Stimulated activated CD8-positive, alpha-beta memory T cell treated with anti-CD3 and anti-CD28 coated beads, Interleukin-12 subunit alpha, Interleukin-12 subunit beta, amount 100 ng/mL, for 4 hours (primary cell): ENCODE measurements at regions not wholly inside any gene's neighbourhood (a gene's known extent, or its start where the extent isn't known, plus 50 kb on each side); places are given as distances from the start of the nearest gene placed in this dataset.

Source experiments
- DNase-seq: peaks from one replicate; pipeline ENCODE4 v3.0.0-alpha.2; 2020; ENCODE audit warnings: low read depth

- no peak for DNase-seq
Observed at GRCh38 chr7:93015779-93016481, 101.8 kb downstream of the SAMD9 start.

DNA sequence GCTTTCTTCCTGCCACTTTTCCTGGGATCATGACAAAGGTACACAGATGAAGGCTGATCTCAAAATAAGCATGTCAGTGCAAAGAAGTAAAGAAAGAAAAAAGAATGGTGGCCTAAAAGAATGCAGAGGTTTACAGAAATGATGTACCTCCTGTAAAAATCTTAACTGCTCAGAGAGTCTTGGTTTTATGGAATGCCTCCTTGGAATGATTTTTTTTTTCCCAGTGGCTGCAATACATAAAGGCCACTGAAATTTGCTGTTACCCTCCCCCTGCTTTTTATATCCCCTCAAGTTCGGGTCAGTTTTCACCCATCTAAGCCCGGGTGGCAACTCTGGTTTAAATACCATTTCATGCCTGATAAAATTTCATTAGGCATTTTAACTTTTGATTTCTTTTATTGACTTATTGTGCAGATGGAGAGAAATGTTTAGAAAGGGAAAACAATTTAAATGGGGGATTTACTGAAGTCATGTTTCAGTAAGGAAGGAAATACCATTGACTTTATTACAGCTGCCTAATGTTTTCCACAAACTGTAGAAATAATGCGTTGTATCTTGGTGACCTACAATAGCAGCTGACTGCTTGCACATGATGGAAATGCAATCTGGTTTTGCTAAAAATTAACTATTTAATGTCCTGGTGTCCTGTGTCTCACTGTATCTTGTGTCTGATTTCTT lies 102.5 kb downstream of the SAMD9 start:
- DNase-seq, result no peak

- no peak for DNase-seq
Observed at GRCh38 chr7:93014410-93014809, 103.4 kb downstream of the SAMD9 start.

DNA sequence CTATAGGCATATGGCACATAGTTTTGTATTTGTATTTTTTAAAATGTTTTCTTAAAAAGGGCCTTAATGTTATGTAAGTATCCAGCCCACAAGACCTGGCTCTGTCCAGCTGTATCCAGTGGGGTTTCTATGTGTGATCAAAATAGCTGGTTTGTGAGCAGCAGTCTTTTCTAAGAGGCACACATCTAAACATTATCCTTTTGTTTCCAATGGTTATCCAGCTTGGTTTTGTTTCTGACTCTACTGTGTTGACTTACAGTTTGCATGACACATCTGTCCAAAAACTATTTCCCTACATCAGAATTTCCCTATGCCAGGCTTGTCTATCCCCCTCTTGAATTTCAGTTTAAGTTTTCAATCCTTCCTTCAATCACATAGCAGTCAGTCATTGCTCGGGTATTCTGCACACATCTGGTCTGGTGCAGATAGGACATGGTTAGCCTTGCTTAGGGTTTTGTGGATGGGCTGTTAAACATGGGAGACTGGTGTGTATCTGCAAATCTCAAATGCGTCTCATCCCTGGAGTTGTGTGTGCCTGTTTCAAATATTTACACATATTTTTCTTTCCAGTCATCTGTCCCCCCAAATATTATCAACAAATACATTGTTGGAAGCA lies 104.2 kb downstream of the SAMD9 start:
- no peak for DNase-seq

GRCh38 chr7:93011351-93012294 lies 106.2 kb downstream of the SAMD9 start:
- DNase-seq, result no peak

DNA sequence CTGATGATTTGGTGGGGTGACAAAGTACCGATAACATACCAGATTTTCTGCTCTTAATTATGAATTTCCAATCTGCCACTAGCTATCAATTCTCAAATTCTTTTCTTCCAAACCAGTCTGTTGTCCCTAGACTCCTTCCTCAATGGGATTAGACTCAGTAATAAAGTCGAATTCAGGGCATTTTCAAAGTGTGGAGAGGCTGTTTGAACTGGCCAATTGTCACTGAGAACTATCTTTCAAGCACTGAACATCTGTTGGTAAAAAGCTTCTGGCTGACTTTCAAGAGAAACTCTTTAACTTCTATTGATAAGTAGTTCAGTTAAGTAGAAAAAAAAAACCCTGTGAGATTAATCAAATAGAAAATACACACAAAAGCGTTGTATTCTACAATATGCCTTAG lies 108.9 kb downstream of the SAMD9 start:
- no peak for DNase-seq

DNA sequence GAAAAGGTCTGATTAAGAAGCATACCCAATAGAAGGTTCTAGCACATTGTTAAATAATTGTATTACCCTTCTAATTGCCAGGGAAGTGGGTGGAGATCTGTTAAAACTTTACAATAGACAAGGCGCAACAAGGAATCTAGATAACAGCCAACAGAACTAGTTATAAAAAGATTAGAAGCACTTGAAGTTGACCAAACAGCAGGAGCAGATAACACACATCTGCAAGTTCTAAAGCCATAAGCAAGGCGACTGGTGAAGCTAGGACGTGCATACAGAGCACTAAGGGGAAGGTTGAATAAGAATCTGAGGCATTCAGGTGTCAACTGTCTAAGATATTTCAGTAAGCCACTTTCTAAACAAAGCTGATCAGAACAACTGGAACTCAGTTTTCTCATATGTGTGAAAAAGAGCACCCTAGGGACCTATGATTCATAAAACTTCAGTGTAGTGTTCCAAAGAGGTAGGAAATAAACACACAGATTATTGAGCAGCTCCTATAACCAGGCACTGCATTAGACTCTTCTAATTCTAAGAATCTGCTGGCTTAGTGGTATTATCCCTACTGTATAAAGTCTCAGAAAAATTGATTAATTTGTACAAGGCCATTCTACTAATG lies 111.2 kb downstream of the SAMD9 start:
- no peak for DNase-seq

GRCh38 chr7:93004906-93005305 lies 112.9 kb downstream of the SAMD9 start:
- DNase-seq, result no peak

- no peak for DNase-seq
Observed at GRCh38 chr7:92997719-92998118, 120.1 kb downstream of the SAMD9 start.

- DNase-seq, result no peak
Observed at GRCh38 chr7:92997152-92997551, 120.6 kb downstream of the SAMD9 start.

- no peak for DNase-seq
Observed at GRCh38 chr7:92994901-92995300, 122.9 kb downstream of the SAMD9 start.

- no peak for DNase-seq
Observed at GRCh38 chr7:92992932-92993331, 124.8 kb downstream of the SAMD9 start.

DNA sequence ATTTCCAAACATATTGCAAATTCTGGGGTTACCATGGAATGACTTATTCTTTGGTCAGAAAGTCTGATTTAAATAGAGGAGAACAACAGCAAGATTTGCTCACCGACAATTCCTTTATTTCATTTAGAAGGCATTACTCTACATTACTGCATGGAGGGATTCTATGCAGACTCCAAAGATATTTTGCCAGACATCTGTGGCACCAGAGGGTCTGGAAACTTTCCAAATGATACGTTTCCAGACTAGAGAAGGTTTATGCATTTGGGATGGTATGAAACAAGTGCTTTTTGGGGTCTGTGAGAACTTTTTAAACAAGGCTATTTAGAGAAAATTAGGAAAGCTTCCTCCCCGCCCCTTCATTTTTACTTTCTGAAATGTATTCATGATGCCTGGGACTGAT lies 125.3 kb downstream of the SAMD9 start:
- no peak for DNase-seq

DNA sequence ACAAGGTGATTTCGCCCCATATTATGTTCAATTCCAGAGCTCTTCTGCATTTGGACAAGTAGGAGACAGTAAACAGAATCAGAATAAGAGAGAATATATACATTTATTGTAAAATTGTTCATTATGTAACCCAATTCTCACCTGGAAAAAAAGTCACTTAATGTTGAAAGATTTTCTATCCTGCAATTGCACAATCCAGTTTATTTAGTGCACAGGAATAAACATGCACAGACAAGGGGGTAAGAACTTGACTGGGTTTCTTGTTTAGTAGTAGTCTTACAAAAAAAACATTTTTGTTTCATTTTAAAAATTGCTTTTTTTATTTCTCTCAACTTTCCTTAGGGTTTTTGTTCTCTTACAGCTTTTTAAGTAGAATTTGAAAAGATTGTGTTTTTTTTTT lies 126.6 kb downstream of the SAMD9 start:
- no peak for DNase-seq

DNA sequence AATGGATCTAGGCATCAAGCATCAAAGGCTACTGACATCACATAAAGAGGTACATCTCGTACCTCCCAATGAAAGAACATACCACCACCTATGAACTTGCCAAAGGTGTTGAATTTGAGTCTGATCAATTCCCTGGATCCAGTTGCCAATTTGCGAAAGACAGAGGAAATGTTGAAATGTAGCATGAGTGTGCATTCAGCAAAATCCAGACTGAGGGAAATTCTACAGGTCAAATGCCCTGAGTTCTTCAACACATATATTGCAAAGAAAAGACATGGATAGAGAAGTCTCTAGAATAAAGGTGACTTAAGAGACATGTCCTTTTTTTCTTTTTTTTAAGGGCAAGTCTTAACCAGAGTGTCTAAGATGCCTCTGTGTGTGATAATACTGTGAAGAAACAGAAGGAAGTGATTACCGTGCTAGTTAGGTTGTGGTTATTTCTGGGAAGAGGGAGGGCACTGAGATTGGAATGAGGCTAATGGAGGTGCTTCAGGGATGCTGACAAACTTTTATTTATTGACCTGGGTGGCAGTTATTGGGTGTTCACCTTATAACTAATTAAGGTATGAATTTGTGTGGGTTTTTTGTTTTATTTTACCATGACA lies 128.7 kb downstream of the SAMD9 start:
- DNase-seq, result no peak

DNA sequence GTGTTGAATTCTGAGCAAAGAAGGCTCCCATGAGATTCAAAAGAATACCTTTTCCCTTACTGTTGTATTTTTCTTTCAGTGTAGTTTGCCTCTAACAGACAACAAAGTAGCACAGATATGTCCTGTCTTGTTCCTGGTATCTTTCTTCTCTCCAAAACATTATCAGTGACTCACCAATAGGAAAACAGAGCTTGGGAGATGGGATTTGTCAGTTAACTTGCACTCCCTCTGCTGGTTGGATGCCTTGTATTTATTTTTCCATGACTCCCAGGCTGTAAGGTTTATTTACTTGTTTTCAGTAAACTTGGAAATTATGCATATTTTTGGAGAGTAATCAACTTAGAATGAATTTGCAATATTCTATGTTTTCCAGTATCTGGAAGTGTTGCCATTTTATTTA lies 129.7 kb downstream of the SAMD9 start:
- no peak for DNase-seq

GRCh38 chr7:92987538-92987937 lies 130.2 kb downstream of the SAMD9 start:
- DNase-seq, result no peak

- no peak for DNase-seq
Observed at GRCh38 chr7:92987095-92987494, 130.7 kb downstream of the SAMD9 start.

GRCh38 chr7:92982928-92983327 lies 134.9 kb downstream of the SAMD9 start:
- no peak for DNase-seq

- DNase-seq, result no peak
Observed at GRCh38 chr7:92976931-92977330, 140.6 kb upstream of the CDK6 start.

GRCh38 chr7:92973974-92974373 lies 137.6 kb upstream of the CDK6 start:
- no peak for DNase-seq
